ENCODE measurements at regions not wholly inside any gene's neighbourhood (a gene's known extent, or its start where the extent isn't known, plus 50 kb on each side); places are given as distances from the start of the nearest gene placed in this dataset.

DNA sequence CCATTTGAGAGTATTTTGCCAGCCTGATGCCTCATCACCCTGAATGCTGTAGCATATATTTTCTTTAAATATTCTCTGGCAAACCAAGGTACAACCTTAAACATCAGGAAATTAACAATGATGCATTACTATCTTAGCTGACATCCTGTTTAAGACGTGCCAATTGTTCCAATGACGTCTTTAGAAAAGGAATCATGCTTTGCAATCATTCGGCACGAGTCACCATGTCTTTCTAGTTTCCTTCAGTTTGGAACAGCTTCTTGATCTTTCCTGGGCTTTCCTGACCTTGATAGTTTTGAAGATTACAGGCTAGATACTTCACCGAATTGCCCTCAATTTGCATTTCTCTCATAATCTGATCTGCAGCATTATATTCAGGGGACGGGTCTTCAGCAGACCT, 88.2 kb upstream of the GLI2 start:
- TF ChIP-seq CTCF (conservative IDR thresholded peaks at IDR 0.05; ENCODE audit: low read depth, low read length) = no peak
- no peak for TF ChIP-seq EZH2 (IDR thresholded peaks at IDR 0.05; ENCODE audit: low read length, unreplicated experiment)

All from PC-3 (cell line).